ENCODE measurements at regions not wholly inside any gene's neighbourhood (a gene's known extent, or its start where the extent isn't known, plus 50 kb on each side); places are given as distances from the start of the nearest gene placed in this dataset.

DNA sequence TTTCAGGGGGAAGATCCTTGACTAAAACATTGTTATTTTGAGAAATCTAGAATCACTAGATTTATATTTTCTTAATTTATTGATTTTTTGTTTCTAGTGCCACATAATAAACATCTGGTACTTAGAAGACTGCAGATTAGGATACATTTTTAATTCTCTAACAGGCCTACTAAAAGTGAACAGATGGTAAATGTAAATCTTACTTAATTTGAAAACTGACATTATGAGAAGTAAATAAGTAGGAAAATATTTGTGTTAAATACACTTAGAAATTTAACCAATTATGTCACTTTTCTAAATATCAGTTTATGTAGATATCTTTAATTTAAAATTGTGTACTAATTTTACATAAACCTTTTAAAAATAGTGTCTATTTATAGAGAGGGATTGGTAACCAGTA lies 2255.6 kb upstream of the PCDH20 start:
- H3K4me3 ChIP-seq (ENCODE audit: low read depth, low read length) = no peak overlapping the region
- no peak for DNase-seq (ENCODE audit: low read depth)
- TF ChIP-seq, protein P1, sequence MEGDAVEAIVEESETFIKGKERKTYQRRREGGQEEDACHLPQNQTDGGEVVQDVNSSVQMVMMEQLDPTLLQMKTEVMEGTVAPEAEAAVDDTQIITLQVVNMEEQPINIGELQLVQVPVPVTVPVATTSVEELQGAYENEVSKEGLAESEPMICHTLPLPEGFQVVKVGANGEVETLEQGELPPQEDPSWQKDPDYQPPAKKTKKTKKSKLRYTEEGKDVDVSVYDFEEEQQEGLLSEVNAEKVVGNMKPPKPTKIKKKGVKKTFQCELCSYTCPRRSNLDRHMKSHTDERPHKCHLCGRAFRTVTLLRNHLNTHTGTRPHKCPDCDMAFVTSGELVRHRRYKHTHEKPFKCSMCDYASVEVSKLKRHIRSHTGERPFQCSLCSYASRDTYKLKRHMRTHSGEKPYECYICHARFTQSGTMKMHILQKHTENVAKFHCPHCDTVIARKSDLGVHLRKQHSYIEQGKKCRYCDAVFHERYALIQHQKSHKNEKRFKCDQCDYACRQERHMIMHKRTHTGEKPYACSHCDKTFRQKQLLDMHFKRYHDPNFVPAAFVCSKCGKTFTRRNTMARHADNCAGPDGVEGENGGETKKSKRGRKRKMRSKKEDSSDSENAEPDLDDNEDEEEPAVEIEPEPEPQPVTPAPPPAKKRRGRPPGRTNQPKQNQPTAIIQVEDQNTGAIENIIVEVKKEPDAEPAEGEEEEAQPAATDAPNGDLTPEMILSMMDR (IDR thresholded peaks at IDR 0.05; ENCODE audit: insufficient read depth, low read depth, low read length, missing control alignments) = no peak

DNA sequence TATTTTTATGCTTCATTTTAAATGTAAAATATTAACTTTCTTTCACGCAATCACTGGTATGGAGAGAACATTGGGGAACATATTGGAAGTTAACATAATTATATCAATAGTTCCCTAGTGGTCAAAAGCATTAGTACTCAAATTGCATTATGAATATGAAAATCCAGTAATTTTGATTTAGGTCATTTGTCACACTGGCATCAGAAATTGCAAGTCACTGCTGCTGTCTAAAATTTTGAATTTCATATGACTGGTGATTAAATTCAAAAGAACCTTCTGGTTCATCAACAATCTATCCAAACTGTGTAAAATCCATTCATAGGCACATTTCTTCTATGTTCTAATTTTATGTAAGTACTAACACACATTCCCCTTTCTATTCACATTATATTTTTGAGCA lies 2235.7 kb upstream of the PCDH20 start:
- no peak for DNase-seq (ENCODE audit: low read depth)
- TF ChIP-seq, protein P1 (IDR thresholded peaks at IDR 0.05; ENCODE audit: insufficient read depth, low read depth, low read length, missing control alignments) = no peak

DNA sequence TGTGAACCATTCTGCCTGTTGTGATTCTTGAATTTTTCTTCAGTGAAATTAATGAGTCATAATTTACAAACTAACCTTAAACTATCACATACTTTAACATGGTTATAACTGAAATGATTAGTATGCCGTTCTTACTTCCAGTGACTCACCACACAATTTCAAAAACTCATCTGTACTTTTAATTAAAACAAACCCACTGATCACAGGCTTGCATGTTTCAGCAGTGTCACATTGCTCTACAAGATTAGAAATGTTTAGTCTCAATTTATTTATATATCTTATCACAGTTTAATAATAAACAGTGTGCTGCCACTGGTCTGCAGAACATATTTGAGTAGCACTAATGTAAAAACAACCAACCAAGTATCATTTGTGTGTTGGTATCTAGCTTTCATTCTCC lies 2227.9 kb upstream of the PCDH20 start:
- TF ChIP-seq, protein P1 (IDR thresholded peaks at IDR 0.05; ENCODE audit: insufficient read depth, low read depth, low read length, missing control alignments) = no peak
- no peak for DNase-seq (ENCODE audit: low read depth)

More for the DNA sequence above, 2235.7 kb upstream of the PCDH20 start:
- H3K4me3 ChIP-seq (ENCODE audit: low read depth, low read length) = no peak overlapping the region

DNA sequence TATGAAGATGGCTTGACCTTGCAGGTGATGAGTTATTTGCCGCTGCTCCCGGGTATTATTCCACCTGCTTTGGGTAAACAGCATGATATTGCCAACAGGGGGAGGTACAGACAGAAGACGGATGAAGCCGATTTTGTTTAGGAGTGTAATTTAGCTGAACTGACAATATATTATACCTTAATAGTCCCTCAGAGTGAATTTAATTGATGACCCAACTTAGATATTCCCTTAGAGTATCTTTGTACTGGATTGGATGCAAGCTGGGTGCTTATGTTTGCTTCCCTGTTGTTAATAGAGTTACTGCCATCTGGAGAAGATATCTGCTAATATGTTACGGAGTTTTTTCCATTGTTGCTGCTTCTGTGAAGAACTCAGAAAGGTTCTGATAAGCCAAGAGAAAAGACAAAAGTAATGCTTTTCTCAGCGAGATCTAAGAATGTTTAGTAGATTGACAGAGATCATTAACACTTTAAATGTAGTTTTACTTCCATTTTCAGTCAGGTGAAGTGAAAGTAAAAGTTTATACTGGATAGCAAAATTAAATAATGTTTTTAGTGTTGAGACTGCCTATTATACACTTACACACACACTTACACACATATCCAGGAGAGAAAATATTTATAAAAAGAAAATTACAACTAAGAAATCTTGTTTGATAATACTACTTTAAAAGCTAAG lies 2220.8 kb upstream of the PCDH20 start:
- TF ChIP-seq, protein P1 (IDR thresholded peaks at IDR 0.05; ENCODE audit: insufficient read depth, low read depth, low read length, missing control alignments) = no peak
- peak; percentile 10 for DNase-seq (ENCODE audit: low read depth)
- peak overlapping the region; percentile 48 for H3K4me3 ChIP-seq (ENCODE audit: low read depth, low read length)

More for the DNA sequence above, 2227.9 kb upstream of the PCDH20 start:
- H3K4me3 ChIP-seq (ENCODE audit: low read depth, low read length) = no peak overlapping the region

DNA sequence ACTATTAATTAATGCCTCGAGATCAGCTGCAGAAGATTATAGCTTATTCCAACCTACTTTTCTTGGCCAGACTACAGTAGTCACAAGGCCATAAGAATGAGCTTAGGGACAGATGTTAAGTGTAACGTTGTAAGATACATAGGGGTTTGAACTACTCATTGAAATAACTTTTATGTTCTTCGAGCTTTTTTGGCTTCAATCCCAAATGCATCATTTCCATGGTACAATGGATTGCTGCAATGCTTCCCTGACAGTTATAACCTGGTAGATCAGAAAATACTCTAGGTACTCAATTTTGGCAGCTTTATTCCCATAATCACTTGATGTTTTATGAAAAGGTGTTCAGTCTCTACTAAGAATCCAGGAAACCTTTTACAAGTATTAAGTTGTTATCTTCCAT lies 2216.7 kb upstream of the PCDH20 start:
- TF ChIP-seq, protein P1 (IDR thresholded peaks at IDR 0.05; ENCODE audit: insufficient read depth, low read depth, low read length, missing control alignments) = no peak
- DNase-seq (ENCODE audit: low read depth) = no peak

DNA sequence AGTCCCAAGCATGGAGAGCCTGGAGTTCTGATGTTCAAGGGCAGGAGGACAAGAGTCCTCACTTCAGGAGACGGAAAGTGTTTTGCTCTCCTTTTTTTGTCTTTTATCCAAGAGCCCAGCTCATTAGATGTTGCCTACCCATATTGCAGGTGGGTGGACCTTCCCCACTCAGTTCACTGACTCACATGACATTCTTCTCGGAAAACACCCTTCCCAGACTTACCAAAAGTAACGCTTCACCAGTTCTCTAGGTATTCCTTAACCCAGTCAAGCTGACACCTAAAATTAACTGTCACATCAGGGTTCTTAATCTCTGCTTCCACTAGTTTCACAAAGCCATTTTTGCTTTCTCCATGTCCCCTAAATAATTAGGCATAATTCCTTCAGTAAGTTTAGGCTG lies 2215.4 kb upstream of the PCDH20 start:
- DNase-seq (ENCODE audit: low read depth) = no peak
- TF ChIP-seq, protein P1 (IDR thresholded peaks at IDR 0.05; ENCODE audit: insufficient read depth, low read depth, low read length, missing control alignments) = no peak
- H3K4me3 ChIP-seq (ENCODE audit: low read depth, low read length) = no peak overlapping the region

More for the DNA sequence above, 2216.7 kb upstream of the PCDH20 start:
- no peak overlapping the region for H3K4me3 ChIP-seq (ENCODE audit: low read depth, low read length)

DNA sequence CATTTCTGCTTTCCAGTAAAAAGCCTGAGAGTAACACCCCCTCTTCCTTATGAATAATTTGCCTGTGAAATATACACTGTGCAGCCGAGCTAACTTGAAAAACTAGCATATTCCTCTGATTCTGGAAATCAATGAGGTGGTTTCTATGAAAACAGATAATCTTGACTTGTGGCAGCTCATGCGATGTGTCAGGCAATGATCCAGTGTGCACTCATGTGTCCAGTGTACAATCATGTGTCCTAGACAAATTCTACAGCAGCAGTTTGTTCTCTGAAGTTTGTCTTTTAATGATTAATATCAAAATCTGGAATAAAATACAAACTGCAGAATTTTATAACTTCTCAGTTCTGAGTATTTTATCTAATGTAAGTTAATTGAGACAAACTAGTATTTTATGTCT lies 2213.9 kb upstream of the PCDH20 start:
- TF ChIP-seq, protein P1 (IDR thresholded peaks at IDR 0.05; ENCODE audit: insufficient read depth, low read depth, low read length, missing control alignments) = no peak
- no peak overlapping the region for H3K4me3 ChIP-seq (ENCODE audit: low read depth, low read length)
- no peak for DNase-seq (ENCODE audit: low read depth)
